DMS 273 (cell line): ENCODE measurements at regions not wholly inside any gene's neighbourhood (a gene's known extent, or its start where the extent isn't known, plus 50 kb on each side); places are given as distances from the start of the nearest gene placed in this dataset.
"Not testable (repeated sequence)": the region's sequence is repeated elsewhere in the genome, so short reads cannot be mapped to it uniquely, and the experiment has no call there.

Source experiments
- DNase-seq: peaks from one replicate; lab custom pipeline; 2025; ENCODE audit not compliant: unreplicated experiment; lab: John Stamatoyannopoulos, UW

GRCh38 chr1:181192316-181192715 is 103.8 kb downstream of the IER5 start:
- DNase-seq: peak; percentile 73

GRCh38 chr1:181202986-181203555 is 114.6 kb downstream of the IER5 start:
- peak; percentile 52 for DNase-seq

- no peak for DNase-seq
Measured at GRCh38 chr1:181204530-181204929, 116.0 kb downstream of the IER5 start.

DNA sequence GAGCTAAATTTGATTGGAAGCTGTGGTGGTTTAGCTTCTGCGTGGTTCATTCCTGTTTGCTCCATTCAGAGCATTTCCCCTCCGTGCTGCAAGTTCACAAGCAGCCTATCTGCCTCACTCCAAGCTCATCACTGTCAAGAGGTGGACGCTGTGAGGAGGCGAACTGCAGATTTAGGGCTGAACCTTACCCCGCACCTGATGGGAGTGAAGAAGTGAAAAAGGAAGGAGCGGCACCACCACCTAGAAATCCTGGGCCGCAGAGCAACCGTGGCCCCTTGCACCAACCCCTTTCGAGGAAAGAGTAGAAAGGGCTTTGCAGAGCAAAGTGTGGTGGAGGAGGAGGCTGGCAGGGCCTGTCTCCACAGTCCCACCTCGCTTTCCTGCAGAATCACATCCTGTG is 117.4 kb downstream of the IER5 start:
- no peak for DNase-seq

GRCh38 chr1:181206513-181206912 is 118.0 kb downstream of the IER5 start:
- DNase-seq: no peak

GRCh38 chr1:181206979-181207790 is 118.7 kb downstream of the IER5 start:
- DNase-seq: peak; percentile 30

DNA sequence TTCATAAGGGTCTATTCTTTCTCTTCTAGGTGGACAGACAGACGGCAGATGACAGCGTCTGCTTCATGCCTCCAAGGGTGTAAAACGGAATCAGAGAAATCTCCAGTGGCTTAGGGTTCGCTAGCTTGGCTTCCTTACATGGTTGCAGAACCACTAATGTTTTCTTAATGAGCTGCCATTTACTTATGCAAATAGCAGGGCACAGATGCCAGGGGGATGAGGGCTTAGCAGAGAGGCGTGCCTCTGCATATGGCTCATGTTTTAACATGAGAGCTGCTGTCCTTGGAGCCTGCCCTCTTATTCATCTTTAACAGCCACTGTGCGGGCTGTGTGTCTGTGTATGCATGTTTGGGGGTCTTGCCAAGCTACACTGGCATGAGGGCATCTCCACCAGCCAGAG is 119.6 kb downstream of the IER5 start:
- DNase-seq: peak; percentile 97

DNA sequence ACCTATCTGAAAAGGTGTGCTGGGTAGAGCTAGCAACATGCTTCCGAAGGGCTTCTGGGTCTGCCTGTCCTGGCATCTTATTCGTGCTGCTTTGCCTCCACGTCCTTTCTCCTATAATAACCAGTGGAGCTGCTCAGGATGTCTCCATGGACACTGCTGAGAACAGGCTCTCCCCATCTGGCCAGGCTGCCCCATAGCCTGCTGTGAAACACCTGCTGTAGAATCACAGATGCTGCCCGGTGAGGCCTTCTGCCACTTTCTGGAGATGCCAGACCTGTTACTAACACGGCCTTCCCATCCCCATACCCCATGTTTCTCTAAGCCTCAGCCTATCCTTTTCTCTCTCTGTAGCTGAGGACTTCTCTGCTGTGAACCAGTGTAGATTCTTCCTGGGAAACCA is 120.5 kb downstream of the IER5 start:
- peak; percentile 97 for DNase-seq

DNA sequence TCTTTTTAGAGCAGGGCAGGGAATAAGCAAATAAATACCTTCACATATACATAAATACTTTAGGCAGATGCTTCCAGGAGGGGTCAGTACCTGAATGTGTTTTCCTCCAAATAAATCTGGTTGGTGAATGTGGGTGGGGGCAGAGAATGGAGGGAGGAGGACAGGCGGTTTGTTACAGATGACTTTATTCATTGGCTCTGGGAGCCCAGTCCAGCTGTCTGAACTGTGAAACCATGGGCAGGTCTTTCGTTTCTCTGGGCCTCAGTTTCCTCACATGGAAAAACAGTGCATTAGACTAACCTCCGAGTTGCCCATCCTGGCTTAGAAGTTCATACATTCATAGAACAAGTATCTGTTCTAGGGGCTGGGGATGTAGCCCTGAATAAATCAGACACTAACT is 124.6 kb downstream of the IER5 start:
- DNase-seq: peak; percentile 48

DNA sequence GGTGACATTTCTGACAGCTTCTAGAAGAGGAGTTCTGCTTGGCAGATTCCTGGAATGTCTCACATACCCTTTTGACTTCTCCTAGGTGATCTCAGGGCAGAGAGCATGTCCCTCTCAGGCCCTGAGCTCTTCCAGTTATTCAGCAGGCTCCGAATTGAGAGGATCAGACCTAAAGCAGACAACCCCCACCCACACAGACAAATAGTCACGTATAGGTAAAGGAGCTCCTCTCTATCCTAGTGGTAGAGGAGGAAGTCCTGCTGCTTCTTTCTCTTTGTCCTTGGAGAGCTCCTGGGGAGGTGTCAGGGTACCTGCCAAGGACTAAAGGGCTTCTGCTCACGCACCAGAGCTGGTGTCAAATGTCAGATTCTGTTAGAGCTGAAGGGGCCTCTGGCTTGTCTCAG is 128.1 kb downstream of the IER5 start:
- DNase-seq: no peak

DNA sequence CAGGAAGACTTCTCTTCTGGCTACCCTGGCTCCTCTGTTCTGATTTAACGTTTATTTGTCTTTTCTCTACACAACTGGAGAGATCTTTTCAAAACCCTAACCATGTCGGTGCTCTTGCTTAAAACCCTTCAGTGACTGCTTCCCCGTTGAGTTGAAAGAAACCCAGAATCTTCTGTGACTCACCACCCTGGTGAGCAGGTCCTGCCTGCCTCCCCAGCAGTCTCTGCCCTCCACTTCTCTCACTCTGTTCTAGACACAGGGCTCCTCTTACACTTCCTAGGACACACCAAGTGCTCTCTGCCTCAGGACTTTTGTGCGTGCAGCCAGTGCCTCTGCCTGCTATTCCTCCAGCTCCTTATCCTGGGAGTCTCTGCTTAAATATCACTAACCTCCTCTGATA is 131.4 kb downstream of the IER5 start:
- no peak for DNase-seq

GRCh38 chr1:181221078-181221477 is 132.6 kb downstream of the IER5 start:
- DNase-seq: no peak

DNA sequence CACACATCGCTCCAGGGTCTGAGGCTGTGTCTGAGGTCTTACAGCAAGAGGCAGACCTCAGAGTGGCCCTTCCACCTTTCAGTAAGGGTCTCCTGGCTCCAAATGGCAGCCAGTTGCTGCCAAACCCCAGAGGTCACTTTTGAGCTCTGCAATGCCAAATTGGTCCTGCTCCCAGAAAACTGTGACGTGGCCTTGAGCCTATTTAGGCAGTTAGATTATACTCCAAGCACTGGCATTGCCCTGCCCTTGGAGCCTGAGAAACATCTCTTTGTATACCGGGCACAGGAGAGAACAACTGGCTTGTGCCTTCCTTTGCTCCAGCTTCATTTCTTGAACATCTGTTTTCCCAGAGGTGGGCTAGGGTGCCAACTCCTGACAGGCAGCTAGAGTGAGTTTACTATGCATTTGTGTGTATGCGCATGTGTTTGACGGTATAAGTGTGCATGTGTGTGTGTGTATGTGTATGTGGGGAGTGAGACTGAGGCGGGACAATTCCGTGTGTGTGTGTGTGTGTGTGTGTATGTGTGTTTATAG is 134.5 kb downstream of the IER5 start:
- peak; percentile 31 for DNase-seq

DNA sequence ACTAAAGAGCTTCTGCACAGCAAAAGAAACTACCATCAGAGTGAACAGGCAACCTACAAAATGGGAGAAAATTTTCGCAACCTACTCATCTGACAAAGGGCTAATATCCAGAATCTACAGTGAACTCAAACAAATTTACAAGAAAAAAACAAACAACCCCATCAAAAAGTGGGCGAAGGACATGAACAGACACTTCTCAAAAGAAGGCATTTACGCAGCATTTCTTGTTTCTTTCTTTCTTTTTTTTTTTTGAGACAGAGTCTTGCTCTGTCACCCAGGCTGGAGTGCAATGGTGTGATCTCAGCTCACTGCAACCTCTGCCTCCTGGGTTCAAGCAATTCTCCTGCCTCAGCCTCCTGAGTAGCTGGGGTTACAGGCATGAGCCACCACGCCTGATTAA is 138.2 kb downstream of the IER5 start:
- DNase-seq: not testable (repeated sequence)

DNA sequence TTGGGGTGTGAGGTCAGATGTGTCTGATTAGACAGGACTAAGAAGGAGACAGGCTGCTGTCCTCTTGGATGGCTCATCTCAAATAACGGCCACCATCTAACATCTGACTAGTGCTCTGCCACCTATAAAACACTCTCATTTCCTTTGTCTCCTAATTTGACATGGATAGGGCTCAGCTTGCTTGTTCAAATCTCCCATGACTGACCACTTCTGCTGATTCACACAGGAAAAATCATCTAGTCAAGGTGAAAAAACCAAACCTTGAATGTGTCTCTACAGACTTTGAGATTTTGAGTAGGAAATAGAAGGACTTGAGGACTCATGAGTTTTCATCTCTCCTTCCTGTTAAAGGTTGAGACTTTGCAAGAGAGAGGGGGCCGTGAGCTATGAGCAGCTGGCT is 150.6 kb downstream of the IER5 start:
- DNase-seq: no peak

DNA sequence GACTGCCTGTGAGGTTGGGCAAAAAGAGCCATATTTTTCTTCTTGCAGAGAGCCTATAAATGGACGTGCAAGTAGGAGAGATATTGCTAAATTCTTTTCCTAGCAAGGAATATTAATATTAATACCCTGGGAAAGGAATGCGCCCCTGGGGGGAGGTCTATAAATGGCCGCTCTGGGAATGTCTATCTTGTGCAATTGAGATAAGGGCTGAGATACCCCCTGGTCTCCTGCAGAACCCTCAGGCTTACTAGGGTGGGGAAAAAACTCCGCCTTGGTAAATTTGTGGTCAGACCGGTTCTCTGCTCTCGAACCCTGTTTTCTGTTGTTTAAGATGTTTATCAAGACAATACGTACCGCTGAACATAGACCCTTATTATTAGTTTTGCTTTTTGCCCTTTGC is 157.8 kb downstream of the IER5 start:
- DNase-seq: not testable (repeated sequence)

- not testable (repeated sequence) for DNase-seq
Measured at GRCh38 chr1:181248361-181248760, 159.9 kb downstream of the IER5 start.

GRCh38 chr1:181249186-181249585 is 160.7 kb downstream of the IER5 start:
- no peak for DNase-seq

DNA sequence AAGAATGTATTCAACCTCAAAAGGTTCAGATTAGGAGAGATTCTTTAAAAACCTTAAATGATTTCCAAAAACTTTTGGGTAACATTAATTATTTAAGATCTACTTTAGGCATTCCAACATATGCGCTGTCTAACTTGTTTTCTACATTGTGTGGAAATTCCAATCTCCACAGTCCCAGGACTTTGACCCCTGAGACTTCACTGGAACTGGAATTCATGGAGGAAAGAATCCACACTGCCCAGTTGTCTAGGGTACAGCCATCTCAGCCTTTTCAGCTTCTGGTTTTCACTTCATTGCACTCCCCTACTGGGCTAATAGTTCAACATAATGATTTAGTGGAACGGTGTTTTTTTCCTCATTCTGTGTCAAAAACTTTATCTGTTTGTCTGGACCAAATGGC is 161.5 kb downstream of the IER5 start:
- no peak for DNase-seq

- peak; percentile 89 for DNase-seq
Measured at GRCh38 chr1:181251001-181251712, 162.7 kb downstream of the IER5 start.

- DNase-seq: no peak
Measured at GRCh38 chr1:181251713-181252075, 163.2 kb downstream of the IER5 start.

- not testable (repeated sequence) for DNase-seq
Measured at GRCh38 chr1:181253601-181254000, 165.1 kb downstream of the IER5 start.
